Stimulated activated CD8-positive, alpha-beta memory T cell treated with anti-CD3 and anti-CD28 coated beads, Interleukin-4, amount 100 ng/mL, for 24 hours (primary cell): ENCODE measurements at regions not wholly inside any gene's neighbourhood (a gene's known extent, or its start where the extent isn't known, plus 50 kb on each side); places are given as distances from the start of the nearest gene placed in this dataset.

ENCODE experiments used
- DNase-seq: peaks from one replicate; pipeline ENCODE4 v3.0.0-alpha.2; 2020; ENCODE audit warnings: low read depth

- DNase-seq = no peak
Observed at GRCh38 chr6:113512576-113512975, 344.6 kb upstream of the MARCKS start.

GRCh38 chr6:113513086-113513485 is 344.1 kb upstream of the MARCKS start:
- no peak for DNase-seq

- no peak for DNase-seq
Observed at GRCh38 chr6:113522376-113522775, 334.8 kb upstream of the MARCKS start.

GRCh38 chr6:113524826-113525225 is 332.3 kb upstream of the MARCKS start:
- DNase-seq = no peak

GRCh38 chr6:113526553-113526952 is 330.6 kb upstream of the MARCKS start:
- DNase-seq = no peak

- DNase-seq = no peak
Observed at GRCh38 chr6:113526995-113527394, 330.1 kb upstream of the MARCKS start.

- DNase-seq = no peak
Observed at GRCh38 chr6:113528111-113528510, 329.0 kb upstream of the MARCKS start.

GRCh38 chr6:113529196-113529595 is 327.9 kb upstream of the MARCKS start:
- DNase-seq = no peak

GRCh38 chr6:113529879-113530278 is 327.3 kb upstream of the MARCKS start:
- no peak for DNase-seq

GRCh38 chr6:113530769-113531168 is 326.4 kb upstream of the MARCKS start:
- DNase-seq = no peak

- DNase-seq = no peak
Observed at GRCh38 chr6:113539202-113539601, 317.9 kb upstream of the MARCKS start.

- DNase-seq = no peak
Observed at GRCh38 chr6:113539623-113540022, 317.5 kb upstream of the MARCKS start.

GRCh38 chr6:113540466-113540865 is 316.7 kb upstream of the MARCKS start:
- no peak for DNase-seq

GRCh38 chr6:113551168-113551567 is 306.0 kb upstream of the MARCKS start:
- no peak for DNase-seq

GRCh38 chr6:113556775-113557174 is 300.4 kb upstream of the MARCKS start:
- DNase-seq = no peak

- DNase-seq = no peak
Observed at GRCh38 chr6:113558431-113558830, 298.7 kb upstream of the MARCKS start.

- DNase-seq = no peak
Observed at GRCh38 chr6:113558966-113559365, 298.2 kb upstream of the MARCKS start.

- DNase-seq = no peak
Observed at GRCh38 chr6:113560376-113560775, 296.8 kb upstream of the MARCKS start.

- DNase-seq = no peak
Observed at GRCh38 chr6:113560908-113561307, 296.2 kb upstream of the MARCKS start.

- DNase-seq = no peak
Observed at GRCh38 chr6:113562248-113562647, 294.9 kb upstream of the MARCKS start.

- DNase-seq = no peak
Observed at GRCh38 chr6:113564371-113565171, 292.6 kb upstream of the MARCKS start.

GRCh38 chr6:113565306-113565705 is 291.8 kb upstream of the MARCKS start:
- no peak for DNase-seq

GRCh38 chr6:113570161-113570560 is 287.0 kb upstream of the MARCKS start:
- no peak for DNase-seq

GRCh38 chr6:113570641-113571040 is 286.5 kb upstream of the MARCKS start:
- DNase-seq = no peak
